Islet precursor cell (in vitro differentiated cells): ENCODE measurements at regions not wholly inside any gene's neighbourhood (a gene's known extent, or its start where the extent isn't known, plus 50 kb on each side); places are given as distances from the start of the nearest gene placed in this dataset.

Experiments
- DNase-seq: peaks from one replicate; pipeline ENCODE4 v3.0.0-alpha.2; 2018

GRCh38 chr6:4582506-4583417, 193.4 kb upstream of the CDYL start:
- DNase-seq: no peak

- peak; percentile 94 for DNase-seq
These were observed 194.5 kb upstream of the CDYL start for GRCh38 chr6:4581468-4582385.

- DNase-seq: no peak
These were observed 195.8 kb upstream of the CDYL start for GRCh38 chr6:4580361-4580760.

- no peak for DNase-seq
These were observed 198.8 kb upstream of the CDYL start for GRCh38 chr6:4577406-4577805.

- DNase-seq: peak; percentile 28
These were observed 200.5 kb upstream of the CDYL start for GRCh38 chr6:4575714-4576113.

GRCh38 chr6:4574007-4574406, 202.2 kb upstream of the CDYL start:
- DNase-seq: peak; percentile 19

GRCh38 chr6:4571011-4571410, 205.2 kb upstream of the CDYL start:
- no peak for DNase-seq

GRCh38 chr6:4568138-4568537, 208.1 kb upstream of the CDYL start:
- peak; percentile 38 for DNase-seq

GRCh38 chr6:4567141-4567540, 209.1 kb upstream of the CDYL start:
- DNase-seq: no peak

GRCh38 chr6:4565301-4566250, 210.6 kb upstream of the CDYL start:
- peak; percentile 47 for DNase-seq

- peak; percentile 45 for DNase-seq
These were observed 211.4 kb upstream of the CDYL start for GRCh38 chr6:4564801-4565271.

- peak; percentile 23 for DNase-seq
These were observed 212.3 kb upstream of the CDYL start for GRCh38 chr6:4563877-4564276.

GRCh38 chr6:4563156-4563555, 213.0 kb upstream of the CDYL start:
- peak; percentile 30 for DNase-seq

GRCh38 chr6:4561773-4562400, 214.3 kb upstream of the CDYL start:
- peak; percentile 23 for DNase-seq

GRCh38 chr6:4561078-4561435, 215.1 kb upstream of the CDYL start:
- no peak for DNase-seq

GRCh38 chr6:4560221-4561077, 215.8 kb upstream of the CDYL start:
- peak; percentile 35 for DNase-seq

- DNase-seq: peak; percentile 27
These were observed 216.8 kb upstream of the CDYL start for GRCh38 chr6:4559281-4559875.

GRCh38 chr6:4554645-4555044, 221.6 kb upstream of the CDYL start:
- DNase-seq: peak; percentile 22

GRCh38 chr6:4553387-4553786, 222.8 kb upstream of the CDYL start:
- DNase-seq: no peak

- no peak for DNase-seq
These were observed 226.0 kb upstream of the CDYL start for GRCh38 chr6:4550227-4550597.
